ENCODE measurements at regions not wholly inside any gene's neighbourhood (a gene's known extent, or its start where the extent isn't known, plus 50 kb on each side); places are given as distances from the start of the nearest gene placed in this dataset.

GRCh38 chr18:37717098-37717497, 151.5 kb upstream of the CELF4 start:
- TF ChIP-seq, protein P1, sequence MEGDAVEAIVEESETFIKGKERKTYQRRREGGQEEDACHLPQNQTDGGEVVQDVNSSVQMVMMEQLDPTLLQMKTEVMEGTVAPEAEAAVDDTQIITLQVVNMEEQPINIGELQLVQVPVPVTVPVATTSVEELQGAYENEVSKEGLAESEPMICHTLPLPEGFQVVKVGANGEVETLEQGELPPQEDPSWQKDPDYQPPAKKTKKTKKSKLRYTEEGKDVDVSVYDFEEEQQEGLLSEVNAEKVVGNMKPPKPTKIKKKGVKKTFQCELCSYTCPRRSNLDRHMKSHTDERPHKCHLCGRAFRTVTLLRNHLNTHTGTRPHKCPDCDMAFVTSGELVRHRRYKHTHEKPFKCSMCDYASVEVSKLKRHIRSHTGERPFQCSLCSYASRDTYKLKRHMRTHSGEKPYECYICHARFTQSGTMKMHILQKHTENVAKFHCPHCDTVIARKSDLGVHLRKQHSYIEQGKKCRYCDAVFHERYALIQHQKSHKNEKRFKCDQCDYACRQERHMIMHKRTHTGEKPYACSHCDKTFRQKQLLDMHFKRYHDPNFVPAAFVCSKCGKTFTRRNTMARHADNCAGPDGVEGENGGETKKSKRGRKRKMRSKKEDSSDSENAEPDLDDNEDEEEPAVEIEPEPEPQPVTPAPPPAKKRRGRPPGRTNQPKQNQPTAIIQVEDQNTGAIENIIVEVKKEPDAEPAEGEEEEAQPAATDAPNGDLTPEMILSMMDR (IDR thresholded peaks at IDR 0.05) = no peak
- no peak for TF ChIP-seq POLR2A (IDR thresholded peaks at IDR 0.05)
